ENCODE measurements at regions not wholly inside any gene's neighbourhood (a gene's known extent, or its start where the extent isn't known, plus 50 kb on each side); places are given as distances from the start of the nearest gene placed in this dataset.

DNA sequence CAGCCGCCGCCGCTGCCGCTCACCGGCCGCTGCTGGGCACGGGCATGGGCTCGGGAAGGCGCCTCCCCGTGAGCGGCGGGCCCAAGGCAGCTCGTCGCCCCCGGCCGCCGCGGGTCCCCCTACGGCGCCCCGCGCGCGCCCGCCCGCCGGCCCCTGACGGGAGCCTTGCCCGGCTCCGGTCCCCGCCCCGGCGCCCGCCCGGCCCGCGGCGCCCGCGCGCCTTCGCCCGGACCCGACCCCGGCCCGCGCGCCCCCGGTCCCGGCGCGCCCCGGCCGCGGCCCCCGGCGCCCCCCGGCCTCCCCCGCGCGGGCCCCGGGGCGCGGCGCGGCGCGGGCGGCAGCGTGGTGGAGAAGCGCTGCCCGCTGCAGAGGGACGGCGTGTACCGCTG is 177.7 kb downstream of the OR4M2 start (continued):
- no peak for TF ChIP-seq ZNF462 (CRISPR knock-in tag; IDR thresholded peaks at IDR 0.05)
- TF ChIP-seq, protein P1, sequence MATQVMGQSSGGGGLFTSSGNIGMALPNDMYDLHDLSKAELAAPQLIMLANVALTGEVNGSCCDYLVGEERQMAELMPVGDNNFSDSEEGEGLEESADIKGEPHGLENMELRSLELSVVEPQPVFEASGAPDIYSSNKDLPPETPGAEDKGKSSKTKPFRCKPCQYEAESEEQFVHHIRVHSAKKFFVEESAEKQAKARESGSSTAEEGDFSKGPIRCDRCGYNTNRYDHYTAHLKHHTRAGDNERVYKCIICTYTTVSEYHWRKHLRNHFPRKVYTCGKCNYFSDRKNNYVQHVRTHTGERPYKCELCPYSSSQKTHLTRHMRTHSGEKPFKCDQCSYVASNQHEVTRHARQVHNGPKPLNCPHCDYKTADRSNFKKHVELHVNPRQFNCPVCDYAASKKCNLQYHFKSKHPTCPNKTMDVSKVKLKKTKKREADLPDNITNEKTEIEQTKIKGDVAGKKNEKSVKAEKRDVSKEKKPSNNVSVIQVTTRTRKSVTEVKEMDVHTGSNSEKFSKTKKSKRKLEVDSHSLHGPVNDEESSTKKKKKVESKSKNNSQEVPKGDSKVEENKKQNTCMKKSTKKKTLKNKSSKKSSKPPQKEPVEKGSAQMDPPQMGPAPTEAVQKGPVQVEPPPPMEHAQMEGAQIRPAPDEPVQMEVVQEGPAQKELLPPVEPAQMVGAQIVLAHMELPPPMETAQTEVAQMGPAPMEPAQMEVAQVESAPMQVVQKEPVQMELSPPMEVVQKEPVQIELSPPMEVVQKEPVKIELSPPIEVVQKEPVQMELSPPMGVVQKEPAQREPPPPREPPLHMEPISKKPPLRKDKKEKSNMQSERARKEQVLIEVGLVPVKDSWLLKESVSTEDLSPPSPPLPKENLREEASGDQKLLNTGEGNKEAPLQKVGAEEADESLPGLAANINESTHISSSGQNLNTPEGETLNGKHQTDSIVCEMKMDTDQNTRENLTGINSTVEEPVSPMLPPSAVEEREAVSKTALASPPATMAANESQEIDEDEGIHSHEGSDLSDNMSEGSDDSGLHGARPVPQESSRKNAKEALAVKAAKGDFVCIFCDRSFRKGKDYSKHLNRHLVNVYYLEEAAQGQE (IDR thresholded peaks at IDR 0.05; ENCODE audit: unreplicated experiment), result no peak
- TF ChIP-seq POLR2AphosphoS5 (IDR thresholded peaks at IDR 0.05; ENCODE audit: low read depth), result no peak

- no peaks in the 10 kb centered on the region for H4K20me1 ChIP-seq (replicated peaks; ENCODE audit: insufficient read depth)
- Mint-ChIP-seq H3K4me1 (no peaks in the 10 kb centered on the region), H3K36me3 (ENCODE audit: low read depth) (peaks cover 67% of the 10 kb centered on the region), H3K9me3 (peaks cover 39% of the 10 kb centered on the region), H3K4me3 (no peak overlapping the region), H3K27me3 (ENCODE audit: insufficient read depth, low read depth, poor library complexity) (peaks cover 31% of the 10 kb centered on the region), H3K27ac (no peak overlapping the region)
- no peak overlapping the region for H3K4me3 ChIP-seq
- no peak overlapping the region for H2AFZ ChIP-seq
- H3K9me2 ChIP-seq (ENCODE audit: insufficient read depth), result no peaks in the 10 kb centered on the region
- DNase-seq (ENCODE audit: low spot score) (no peak), ATAC-seq (no peak)
- no peaks in the 10 kb centered on the region for H3K27me3 ChIP-seq (ENCODE audit: insufficient read depth)
- H3K4me2 ChIP-seq, result no peak overlapping the region
- no peaks in the 10 kb centered on the region for H3K4me1 ChIP-seq (ENCODE audit: insufficient read depth)
- peaks cover 21% of the 10 kb centered on the region for H3K36me3 ChIP-seq (ENCODE audit: insufficient read depth)
- H3K27ac ChIP-seq (ENCODE audit: low read depth), result no peak overlapping the region
- H3K79me2 ChIP-seq (replicated peaks; ENCODE audit: insufficient read depth), result no peaks in the 10 kb centered on the region
- H3F3A ChIP-seq (replicated peaks; ENCODE audit: low read depth), result no peaks in the 10 kb centered on the region
- TF ChIP-seq POLR2AphosphoS5 (IDR thresholded peaks at IDR 0.05; ENCODE audit: low read depth) (no peak), NANOG (IDR thresholded peaks at IDR 0.05; ENCODE audit: borderline replicate concordance) (no peak), STAT1 (IDR thresholded peaks at IDR 0.05; ENCODE audit: unreplicated experiment) (no peak), JUNB (IDR thresholded peaks at IDR 0.05; ENCODE audit: unreplicated experiment) (no peak), EZH2 (IDR thresholded peaks at IDR 0.05; ENCODE audit: low read depth, unreplicated experiment) (no peak), ZNF331 (CRISPR knock-in tag; IDR thresholded peaks at IDR 0.05; ENCODE audit: low read depth) (no peak), ETS1 (IDR thresholded peaks at IDR 0.05) (no peak), ZNF114 (CRISPR knock-in tag; IDR thresholded peaks at IDR 0.05) (no peak)
- TF ChIP-seq, protein P1 (IDR thresholded peaks at IDR 0.05; ENCODE audit: unreplicated experiment), result no peak
Measured at GRCh38 chr15:22258398-22259150, 178.2 kb downstream of the OR4M2 start.

All from GM23338 (cell line).